GM19395 (cell line): ENCODE measurements at regions not wholly inside any gene's neighbourhood (a gene's known extent, or its start where the extent isn't known, plus 50 kb on each side); places are given as distances from the start of the nearest gene placed in this dataset.
A peak's percentile ranks its signal among the peaks of the same experiment; 100 is the strongest.

Source experiments
- ATAC-seq: cut with Tn5 transposase; IDR thresholded peaks from one replicate; pipeline ENCODE4 v1.9.1; 2021; ENCODE audit warnings: mild to moderate bottlenecking, moderate library complexity; ENCODE audit not compliant: unreplicated experiment

DNA sequence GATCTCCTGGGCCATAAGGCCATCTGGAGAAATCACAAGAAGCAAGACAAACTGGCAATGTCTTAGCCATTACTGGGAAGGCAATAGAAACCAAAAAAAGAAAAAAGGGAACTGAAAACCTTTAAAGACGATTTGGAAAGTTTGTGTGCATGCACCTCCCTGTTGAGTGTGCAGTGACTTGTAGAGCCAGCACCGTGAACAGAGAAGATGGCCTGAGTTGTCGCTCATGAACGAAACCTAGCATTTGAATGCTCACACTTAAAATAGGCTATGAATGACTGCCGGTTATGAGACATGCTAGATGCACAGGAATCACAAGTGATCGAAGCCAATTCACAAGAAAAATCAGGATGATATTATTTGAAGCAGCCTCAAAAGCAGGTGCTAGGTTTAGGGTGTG lies 151.3 kb upstream of the ADO start:
- ATAC-seq: peak; percentile 90

- no peak for ATAC-seq
Observed at GRCh38 chr10:62654966-62655336, 149.6 kb upstream of the ADO start.

- ATAC-seq: peak; percentile 87
Observed at GRCh38 chr10:62655337-62655994, 149.1 kb upstream of the ADO start.

GRCh38 chr10:62657244-62657835 lies 147.2 kb upstream of the ADO start:
- no peak for ATAC-seq

- no peak for ATAC-seq
Observed at GRCh38 chr10:62658516-62658915, 146.0 kb upstream of the ADO start.

DNA sequence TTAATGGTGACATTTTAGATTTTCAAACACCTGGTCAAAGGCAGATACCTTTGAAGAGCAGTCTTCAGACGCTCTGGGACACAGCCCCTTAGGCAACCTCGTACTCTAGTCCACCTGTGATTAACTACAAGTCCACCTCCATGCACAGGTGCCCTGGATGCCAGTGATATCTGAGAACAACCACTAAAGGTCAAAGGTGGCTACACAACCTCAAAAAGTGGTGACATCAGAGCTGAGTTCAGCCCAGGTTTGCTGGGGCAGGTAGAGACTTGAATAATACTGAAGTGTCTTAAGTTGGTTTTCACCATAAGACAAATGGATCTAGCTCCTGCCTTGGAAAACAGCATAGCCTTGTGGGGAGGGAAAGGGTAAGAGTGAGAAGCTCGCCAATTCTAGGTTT lies 143.4 kb upstream of the ADO start:
- no peak for ATAC-seq

DNA sequence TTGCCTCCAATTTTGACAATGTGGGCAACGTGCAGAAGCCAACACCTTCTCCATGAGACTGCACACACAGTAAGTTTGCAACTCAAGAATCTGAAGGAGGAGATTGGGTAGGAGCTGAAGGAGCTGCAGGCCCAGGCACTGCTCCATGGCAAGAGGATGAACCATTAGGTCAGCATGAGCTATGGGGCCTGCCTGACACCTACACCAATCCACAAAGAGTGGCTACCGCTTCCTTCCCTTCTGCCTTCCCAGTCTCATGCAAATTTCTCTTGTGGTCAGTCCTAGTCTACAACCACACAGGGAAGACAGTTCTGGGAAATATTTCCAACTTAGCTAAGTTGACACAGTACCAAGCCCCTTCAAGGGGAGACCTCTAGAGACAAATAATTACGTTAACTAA lies 142.0 kb upstream of the ADO start:
- ATAC-seq: no peak

DNA sequence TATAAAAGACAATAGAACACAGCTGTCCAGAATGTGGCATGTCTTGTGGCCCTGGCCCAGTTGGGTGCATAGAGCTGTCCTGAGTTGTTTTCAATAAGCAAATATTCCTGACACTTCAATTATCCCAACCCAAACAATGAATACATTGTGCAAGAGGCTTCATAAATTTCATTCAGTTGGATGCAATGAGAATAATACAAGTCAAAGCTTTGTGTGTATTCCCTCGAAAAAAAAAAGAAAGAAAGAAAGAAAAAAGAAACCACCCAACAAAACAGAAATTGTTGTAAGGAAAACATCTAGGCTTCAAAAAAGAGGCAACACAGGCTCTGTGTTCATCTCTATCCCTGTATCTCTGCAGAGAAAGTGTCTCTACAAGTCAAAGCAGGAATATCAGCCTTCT lies 138.7 kb upstream of the ADO start:
- ATAC-seq: no peak

GRCh38 chr10:62666275-62666674 lies 138.2 kb upstream of the ADO start:
- no peak for ATAC-seq

GRCh38 chr10:62669341-62669740 lies 135.2 kb upstream of the ADO start:
- no peak for ATAC-seq

GRCh38 chr10:62671104-62671503 lies 133.4 kb upstream of the ADO start:
- no peak for ATAC-seq

DNA sequence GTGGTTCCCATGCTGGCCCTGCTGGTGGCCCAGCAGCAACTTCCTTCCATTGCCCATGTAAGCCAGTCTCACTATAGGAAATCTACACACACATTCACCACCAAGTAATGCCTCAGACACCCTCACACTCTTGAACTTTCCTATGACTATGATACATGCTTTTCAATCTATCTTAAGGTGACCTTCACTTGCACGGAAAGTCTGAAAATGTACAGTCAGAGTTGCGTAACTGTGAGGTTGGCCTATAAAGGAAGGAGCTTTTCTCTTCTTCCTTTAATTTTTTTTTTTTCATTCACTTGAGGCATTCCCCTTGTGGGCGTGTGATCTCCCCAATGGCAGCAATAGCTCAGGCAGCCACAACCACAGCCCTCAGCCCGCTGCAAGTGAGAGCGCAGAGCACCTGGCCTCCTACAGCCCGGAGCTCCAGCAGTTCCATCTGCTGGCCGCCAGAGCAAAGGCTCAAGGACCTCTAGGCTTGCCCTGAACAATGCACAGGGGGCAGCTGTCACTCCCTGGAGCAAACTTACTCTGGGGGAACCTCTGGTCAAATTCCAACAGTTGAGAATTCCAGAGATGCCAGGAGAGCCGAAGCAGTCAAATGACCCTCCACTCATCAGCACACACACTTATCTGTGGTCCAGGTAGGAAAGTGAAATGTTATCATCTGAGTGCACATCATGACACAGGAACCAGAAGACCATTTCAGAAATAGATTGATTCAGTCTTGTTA lies 123.1 kb upstream of the ADO start:
- ATAC-seq: peak; percentile 96

- no peak for ATAC-seq
Observed at GRCh38 chr10:62684911-62685310, 119.6 kb upstream of the ADO start.

DNA sequence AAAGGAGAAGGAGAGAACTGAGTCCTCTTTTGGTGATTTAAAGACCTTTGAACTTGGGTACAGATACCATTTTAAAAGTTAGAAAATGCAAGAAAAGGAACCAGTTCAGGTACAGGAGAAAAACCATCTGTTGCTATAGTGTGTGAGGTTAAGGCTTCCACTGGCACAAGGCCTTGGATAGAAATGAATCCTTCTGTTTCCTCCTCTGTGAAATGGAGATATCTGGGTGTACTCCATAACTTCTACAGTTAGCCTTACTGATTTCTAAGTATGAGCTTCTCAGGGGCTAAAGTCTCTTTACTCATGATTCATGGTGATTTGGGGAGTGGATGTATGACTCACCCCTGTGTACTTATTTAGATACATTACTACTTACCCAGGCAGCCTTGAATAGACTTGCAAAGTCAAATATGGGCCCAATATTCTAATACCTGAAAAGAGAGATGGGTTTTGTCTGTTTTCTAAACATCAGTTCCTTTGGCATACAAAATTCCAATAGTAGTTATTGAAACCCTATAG lies 117.2 kb upstream of the ADO start:
- no peak for ATAC-seq

DNA sequence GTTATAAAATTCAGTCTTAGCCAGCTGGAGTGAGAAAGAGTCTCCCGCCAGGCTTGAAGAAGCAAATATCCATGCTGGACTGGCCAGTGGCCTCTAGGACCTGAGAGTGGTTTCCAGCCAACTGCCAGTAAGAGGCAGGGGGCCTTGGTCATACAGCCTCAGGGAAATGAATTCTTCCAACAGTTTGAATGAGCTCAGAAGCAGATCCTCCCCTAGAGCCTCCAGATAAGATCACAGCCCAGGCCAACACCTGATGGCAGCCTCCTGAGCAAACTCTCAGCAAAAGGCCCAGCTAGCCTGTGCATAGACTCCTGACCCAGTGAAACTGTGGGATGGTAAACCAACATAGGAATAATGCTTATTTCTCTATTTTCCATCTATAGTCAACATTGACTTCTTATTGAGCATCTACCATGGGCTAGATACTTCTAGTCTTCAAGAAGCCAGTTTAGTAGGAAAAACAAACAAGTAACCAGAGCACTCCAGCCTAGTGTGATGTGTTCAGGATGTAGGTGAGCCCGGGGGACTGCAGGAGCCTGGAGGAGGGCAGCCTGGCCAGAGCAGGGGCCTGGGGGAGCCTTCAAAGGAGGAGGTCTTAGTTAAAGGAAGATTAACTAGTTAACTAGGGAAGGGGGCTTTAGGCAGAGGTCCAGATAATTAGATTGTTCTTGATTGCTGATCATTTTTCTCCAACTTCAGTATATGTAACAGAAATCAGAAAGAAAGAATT lies 115.4 kb upstream of the ADO start:
- ATAC-seq: no peak

DNA sequence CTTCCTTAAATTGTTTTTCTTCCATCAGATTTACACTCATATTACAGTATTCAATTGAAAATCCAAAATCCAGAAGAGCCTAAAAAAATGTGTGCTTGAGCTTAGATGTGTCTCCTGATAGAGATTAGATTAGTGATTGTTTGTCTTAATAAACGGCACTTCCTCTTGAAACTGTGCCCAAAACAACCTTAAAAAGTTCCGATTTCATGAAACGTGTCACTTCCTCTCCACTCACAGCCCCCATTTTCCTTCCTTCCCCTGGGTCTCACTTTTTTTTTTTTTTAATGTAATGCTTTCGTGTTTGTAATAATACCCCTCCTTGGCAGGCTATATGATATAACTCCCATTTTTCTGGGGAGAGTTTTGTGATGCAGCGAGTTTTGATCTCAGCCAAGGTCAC lies 114.8 kb upstream of the ADO start:
- peak; percentile 68 for ATAC-seq

DNA sequence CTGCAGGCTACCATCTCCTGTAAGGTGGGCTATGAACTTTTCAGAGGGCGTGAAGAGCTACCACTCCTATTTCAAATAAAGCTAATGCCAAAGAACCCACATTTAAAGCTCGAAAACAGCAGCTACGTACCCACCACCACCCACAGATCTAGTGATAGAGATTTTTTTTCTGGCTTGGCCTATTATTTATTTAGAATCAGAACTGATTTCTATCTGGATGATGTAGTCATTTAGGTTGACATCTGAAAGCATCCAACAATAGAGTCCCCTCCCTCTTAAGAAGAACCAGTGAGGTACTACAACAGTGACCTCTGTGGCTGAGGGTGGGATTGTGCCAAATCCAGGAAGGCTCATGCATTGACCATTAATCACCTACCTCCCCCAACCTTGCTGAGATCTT lies 113.8 kb upstream of the ADO start:
- ATAC-seq: no peak

GRCh38 chr10:62691336-62691735 lies 113.2 kb upstream of the ADO start:
- ATAC-seq: no peak

DNA sequence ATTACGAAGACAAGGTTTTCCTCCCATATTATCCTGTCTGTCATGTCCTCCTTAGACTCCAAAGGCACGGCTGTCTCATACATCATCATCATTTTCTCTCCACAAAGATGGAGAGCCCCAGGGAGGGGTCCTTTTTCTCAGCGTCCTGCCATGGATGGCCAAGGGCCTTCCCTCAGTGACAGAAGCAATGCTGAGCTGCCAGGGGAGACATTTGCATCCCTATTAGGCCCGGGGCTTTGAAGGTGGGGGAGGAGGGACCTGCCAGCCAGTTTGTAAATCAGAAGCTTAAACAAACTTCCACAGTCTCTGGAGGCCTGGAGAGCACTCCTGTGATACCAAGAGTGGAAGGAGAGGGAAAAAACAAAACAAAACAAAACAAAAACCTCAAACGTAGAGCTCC lies 112.4 kb upstream of the ADO start:
- ATAC-seq: no peak

DNA sequence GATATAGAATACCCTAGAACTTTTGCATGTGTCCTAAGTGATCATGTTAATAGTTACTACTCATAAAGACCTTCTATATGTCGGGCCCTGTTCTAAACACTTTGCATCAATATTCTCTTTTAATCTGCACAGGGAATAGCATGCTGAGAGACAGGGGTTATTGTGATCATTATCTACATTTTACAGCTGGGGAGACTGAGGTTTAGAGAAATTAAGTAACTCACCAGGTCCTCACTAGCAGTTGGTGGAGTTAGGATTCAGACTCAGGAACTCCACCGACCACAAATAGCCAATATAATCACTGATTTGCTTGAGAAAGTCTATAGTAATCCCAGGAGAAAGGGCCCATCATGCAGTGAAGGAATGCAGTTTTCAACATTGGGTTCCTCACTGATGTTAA lies 111.2 kb upstream of the ADO start:
- ATAC-seq: no peak

- no peak for ATAC-seq
Observed at GRCh38 chr10:62694537-62695126, 109.9 kb upstream of the ADO start.
